Activated CD4-positive, alpha-beta T cell treated with anti-CD3 and anti-CD28 coated beads, Interleukin-2, amount 50 U/mL, for 48 hours (primary cell): ENCODE measurements at regions not wholly inside any gene's neighbourhood (a gene's known extent, or its start where the extent isn't known, plus 50 kb on each side); places are given as distances from the start of the nearest gene placed in this dataset.
"Not testable (repeated sequence)": the region's sequence is repeated elsewhere in the genome, so short reads cannot be mapped to it uniquely, and the experiment has no call there.

Experiments
- DNase-seq, 2 experiments: peaks; one replicate each; pipeline ENCODE4 v3.0.0-alpha.2; 2020

- DNase-seq, result no peak
Measured at GRCh38 chr9:97096793-97097192, 57.9 kb upstream of the CTSV start.

DNA sequence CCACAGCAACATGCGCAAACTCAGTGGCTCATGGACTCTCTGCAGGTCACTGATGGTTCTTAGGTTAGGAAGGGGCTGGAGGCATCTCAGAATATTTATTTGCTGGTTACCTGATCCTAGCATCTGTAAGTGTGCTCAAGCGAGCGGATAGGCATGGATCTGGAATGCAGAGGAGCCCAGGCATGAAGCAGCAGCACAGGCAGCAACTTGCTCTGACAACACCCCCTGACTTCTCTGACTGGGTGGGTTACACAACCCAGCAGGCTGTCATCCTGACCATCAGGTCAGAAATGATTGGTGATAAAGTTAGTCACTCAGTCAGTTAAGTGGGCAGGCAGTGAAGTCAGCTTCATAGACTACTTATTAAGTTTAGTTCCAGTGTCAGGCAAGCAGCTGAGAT lies 50.4 kb upstream of the CTSV start:
- DNase-seq, result not testable (repeated sequence)
